ENCODE measurements at regions not wholly inside any gene's neighbourhood (a gene's known extent, or its start where the extent isn't known, plus 50 kb on each side); places are given as distances from the start of the nearest gene placed in this dataset.

GRCh38 chr18:79579807-79580497 is 99.7 kb upstream of the CTDP1 start:
- Histone ChIP-seq H3K4me1 (ENCODE audit: control insufficient read depth, low read depth, low read length) (no peaks in the 10 kb centered on the region), H3K27ac (ENCODE audit: low read length) (no peak overlapping the region), H3K36me3 (ENCODE audit: control insufficient read depth, low read depth, low read length) (no peaks in the 10 kb centered on the region), H3K27me3 (ENCODE audit: control insufficient read depth, insufficient read depth, low read length) (no peaks in the 10 kb centered on the region), H3K9me3 (ENCODE audit: control insufficient read depth, low read depth, low read length) (no peaks in the 10 kb centered on the region), H3K4me3 (ENCODE audit: low read length) (no peak overlapping the region), H3K9ac (ENCODE audit: low read length) (no peak overlapping the region)

DNA sequence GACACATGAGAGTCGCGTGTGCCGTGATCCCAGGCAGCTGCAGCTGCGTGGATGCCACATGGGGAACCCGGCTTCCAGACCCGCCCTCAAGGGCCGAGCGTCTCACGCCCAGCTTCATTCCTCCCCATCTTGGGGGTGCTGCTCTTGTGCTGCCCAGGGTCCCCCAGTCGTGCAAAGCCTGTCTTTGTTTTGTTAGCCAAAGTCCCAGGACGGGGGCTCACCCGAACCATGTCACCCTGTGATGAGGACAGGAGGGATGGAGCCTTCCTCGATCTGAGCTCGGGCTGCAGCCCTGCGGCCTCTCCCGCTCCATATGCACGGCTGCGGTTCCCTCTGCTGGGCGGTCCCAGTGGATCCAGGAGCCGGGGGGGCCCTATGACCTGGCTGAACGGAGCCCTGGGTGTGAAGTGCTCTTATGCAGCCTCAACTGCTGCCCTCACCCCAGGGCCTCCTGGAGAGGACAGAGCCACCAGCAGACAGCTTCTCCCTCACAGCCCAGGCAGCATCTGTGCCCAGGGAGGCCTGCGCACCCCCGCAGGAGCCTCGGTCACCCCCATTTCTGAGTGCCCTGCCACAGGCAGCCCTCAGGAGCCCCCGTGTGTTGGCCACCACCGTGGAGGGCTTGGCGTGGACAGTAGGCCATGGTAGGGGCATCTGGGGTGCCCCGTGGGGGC is 99.0 kb upstream of the CTDP1 start:
- H3K27ac ChIP-seq (ENCODE audit: low read length): no peak overlapping the region
- H3K9me3 ChIP-seq (ENCODE audit: control insufficient read depth, low read depth, low read length): no peaks in the 10 kb centered on the region
- no peaks in the 10 kb centered on the region for H3K4me1 ChIP-seq (ENCODE audit: control insufficient read depth, low read depth, low read length)
- no peaks in the 10 kb centered on the region for H3K27me3 ChIP-seq (ENCODE audit: control insufficient read depth, insufficient read depth, low read length)
- no peaks in the 10 kb centered on the region for H3K36me3 ChIP-seq (ENCODE audit: control insufficient read depth, low read depth, low read length)
- H3K4me3 ChIP-seq (ENCODE audit: low read length): no peak overlapping the region
- no peak overlapping the region for H3K9ac ChIP-seq (ENCODE audit: low read length)

- Histone ChIP-seq H3K27ac (ENCODE audit: low read length) (no peak overlapping the region), H3K36me3 (ENCODE audit: control insufficient read depth, low read depth, low read length) (no peaks in the 10 kb centered on the region), H3K4me1 (ENCODE audit: control insufficient read depth, low read depth, low read length) (no peaks in the 10 kb centered on the region), H3K9ac (ENCODE audit: low read length) (no peak overlapping the region), H3K27me3 (ENCODE audit: control insufficient read depth, insufficient read depth, low read length) (no peaks in the 10 kb centered on the region), H3K4me3 (ENCODE audit: low read length) (no peak overlapping the region), H3K9me3 (ENCODE audit: control insufficient read depth, low read depth, low read length) (no peaks in the 10 kb centered on the region)
These were observed 98.2 kb upstream of the CTDP1 start for GRCh38 chr18:79581406-79581805.

- Histone ChIP-seq H3K9ac (ENCODE audit: low read length) (no peak overlapping the region), H3K27ac (ENCODE audit: low read length) (no peak overlapping the region), H3K9me3 (ENCODE audit: control insufficient read depth, low read depth, low read length) (no peaks in the 10 kb centered on the region), H3K4me3 (ENCODE audit: low read length) (no peak overlapping the region), H3K4me1 (ENCODE audit: control insufficient read depth, low read depth, low read length) (no peaks in the 10 kb centered on the region), H3K36me3 (ENCODE audit: control insufficient read depth, low read depth, low read length) (no peaks in the 10 kb centered on the region), H3K27me3 (ENCODE audit: control insufficient read depth, insufficient read depth, low read length) (no peaks in the 10 kb centered on the region)
These were observed 97.7 kb upstream of the CTDP1 start for GRCh38 chr18:79581911-79582310.

DNA sequence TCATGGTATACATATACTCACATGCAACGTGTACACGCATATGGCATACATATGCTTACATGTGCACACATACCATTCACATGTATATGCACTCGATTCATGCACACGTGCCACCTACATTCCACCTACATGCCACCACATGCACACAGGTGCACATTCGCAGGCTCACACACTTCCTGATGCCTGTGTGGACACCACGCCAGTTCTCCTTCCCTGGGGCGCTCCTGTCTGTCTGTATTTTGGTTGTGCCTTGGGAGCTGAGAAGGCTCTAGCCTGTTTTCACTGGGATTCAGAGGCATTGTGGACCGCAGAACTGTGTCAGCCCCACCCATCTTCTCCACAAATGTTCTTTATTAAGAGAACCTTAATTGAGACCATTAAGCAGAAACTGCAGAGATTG is 96.6 kb upstream of the CTDP1 start:
- no peaks in the 10 kb centered on the region for H3K27me3 ChIP-seq (ENCODE audit: control insufficient read depth, insufficient read depth, low read length)
- H3K9me3 ChIP-seq (ENCODE audit: control insufficient read depth, low read depth, low read length): no peaks in the 10 kb centered on the region
- no peak overlapping the region for H3K27ac ChIP-seq (ENCODE audit: low read length)
- H3K36me3 ChIP-seq (ENCODE audit: control insufficient read depth, low read depth, low read length): no peaks in the 10 kb centered on the region
- H3K4me1 ChIP-seq (ENCODE audit: control insufficient read depth, low read depth, low read length): no peaks in the 10 kb centered on the region
- H3K4me3 ChIP-seq (ENCODE audit: low read length): no peak overlapping the region
- H3K9ac ChIP-seq (ENCODE audit: low read length): no peak overlapping the region

- no peaks in the 10 kb centered on the region for H3K36me3 ChIP-seq (ENCODE audit: control insufficient read depth, low read depth, low read length)
- H3K27ac ChIP-seq (ENCODE audit: low read length): no peak overlapping the region
- H3K27me3 ChIP-seq (ENCODE audit: control insufficient read depth, insufficient read depth, low read length): no peaks in the 10 kb centered on the region
- no peak overlapping the region for H3K4me3 ChIP-seq (ENCODE audit: low read length)
- no peaks in the 10 kb centered on the region for H3K4me1 ChIP-seq (ENCODE audit: control insufficient read depth, low read depth, low read length)
- H3K9me3 ChIP-seq (ENCODE audit: control insufficient read depth, low read depth, low read length): no peaks in the 10 kb centered on the region
- H3K9ac ChIP-seq (ENCODE audit: low read length): no peak overlapping the region
These were observed 96.2 kb upstream of the CTDP1 start for GRCh38 chr18:79583426-79583825.

DNA sequence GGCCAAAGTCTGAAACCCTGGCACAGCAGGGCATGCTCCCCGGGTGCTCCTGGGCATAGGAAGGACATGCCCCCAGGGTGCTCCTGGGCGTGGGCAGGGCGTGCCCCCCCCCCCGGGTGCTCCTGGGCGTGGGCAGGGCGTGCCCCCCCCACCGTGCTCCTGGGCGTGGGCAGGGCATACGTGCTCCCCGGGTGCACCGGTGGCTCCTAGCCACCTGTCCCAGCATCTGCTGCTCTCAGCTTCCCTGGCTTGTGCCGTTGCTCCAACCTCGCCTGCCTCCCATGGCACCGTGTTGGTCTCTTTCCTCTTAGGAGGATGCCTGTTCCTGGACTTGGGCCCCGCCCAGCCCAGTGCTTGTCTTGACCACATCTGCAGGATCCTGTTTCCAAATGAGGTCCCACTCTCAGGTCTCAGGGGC is 95.6 kb upstream of the CTDP1 start:
- peaks cover 2% of the 10 kb centered on the region for H3K4me1 ChIP-seq (ENCODE audit: control insufficient read depth, low read depth, low read length)
- H3K27me3 ChIP-seq (ENCODE audit: control insufficient read depth, insufficient read depth, low read length): no peaks in the 10 kb centered on the region
- no peaks in the 10 kb centered on the region for H3K36me3 ChIP-seq (ENCODE audit: control insufficient read depth, low read depth, low read length)

GRCh38 chr18:79584491-79585394 is 94.9 kb upstream of the CTDP1 start:
- Histone ChIP-seq H3K27ac (ENCODE audit: low read length) (no peak overlapping the region), H3K4me1 (ENCODE audit: control insufficient read depth, low read depth, low read length) (peaks cover 5% of the 10 kb centered on the region), H3K27me3 (ENCODE audit: control insufficient read depth, insufficient read depth, low read length) (no peaks in the 10 kb centered on the region)

More for the DNA sequence above, 95.6 kb upstream of the CTDP1 start:
- no peaks in the 10 kb centered on the region for H3K9me3 ChIP-seq (ENCODE audit: control insufficient read depth, low read depth, low read length)
- no peak overlapping the region for H3K9ac ChIP-seq (ENCODE audit: low read length)
- H3K27ac ChIP-seq (ENCODE audit: low read length): no peak overlapping the region
- H3K4me3 ChIP-seq (ENCODE audit: low read length): no peak overlapping the region

DNA sequence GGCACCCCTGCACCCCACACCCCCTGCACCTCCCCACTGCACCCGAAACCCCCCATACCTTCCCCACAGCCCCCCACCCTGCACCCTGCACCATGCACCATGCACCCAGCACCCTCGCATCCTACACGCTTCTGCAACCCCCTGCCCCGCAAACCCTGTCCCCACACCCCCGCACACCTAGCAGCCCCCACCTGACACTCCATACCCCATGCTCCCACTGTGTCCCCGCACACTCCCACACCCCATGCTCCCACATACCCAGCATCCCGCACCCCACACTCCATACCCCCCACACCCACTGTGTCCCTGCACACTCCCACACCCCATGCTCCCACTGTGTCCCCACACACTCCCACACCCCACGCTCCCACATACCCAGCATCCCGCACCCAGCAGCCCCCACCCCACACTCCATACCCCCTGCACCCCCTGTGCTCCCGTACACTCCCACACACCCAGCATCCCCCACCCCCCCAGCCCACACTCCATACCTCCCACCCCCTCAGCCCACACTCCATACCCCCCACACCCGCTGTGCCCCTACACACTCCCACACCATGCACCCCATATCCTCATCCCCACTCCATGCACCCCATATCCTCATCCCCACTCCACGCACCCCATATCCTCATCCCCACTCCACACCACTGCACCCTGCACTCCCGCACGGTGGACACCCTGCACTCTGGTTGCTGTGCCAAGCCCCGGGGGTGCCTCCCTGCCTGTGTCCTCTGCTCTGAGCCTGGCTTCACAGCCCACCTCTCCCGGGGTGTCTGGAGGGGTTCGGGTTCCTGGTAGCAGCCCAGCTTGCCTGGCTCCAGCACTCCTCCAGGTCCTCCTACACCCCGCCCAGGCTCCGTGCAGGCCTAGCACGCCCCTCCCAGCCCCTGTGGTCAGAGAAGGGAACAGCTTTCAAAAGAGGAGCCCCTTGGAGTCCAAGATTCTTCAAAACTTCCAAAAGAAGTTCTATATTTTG is 93.9 kb upstream of the CTDP1 start:
- Histone ChIP-seq H3K4me1 (ENCODE audit: control insufficient read depth, low read depth, low read length) (peaks cover 5% of the 10 kb centered on the region), H3K36me3 (ENCODE audit: control insufficient read depth, low read depth, low read length) (no peaks in the 10 kb centered on the region), H3K27me3 (ENCODE audit: control insufficient read depth, insufficient read depth, low read length) (no peaks in the 10 kb centered on the region), H3K27ac (ENCODE audit: low read length) (no peak overlapping the region), H3K9ac (ENCODE audit: low read length) (no peak overlapping the region), H3K9me3 (ENCODE audit: control insufficient read depth, low read depth, low read length) (no peaks in the 10 kb centered on the region), H3K4me3 (ENCODE audit: low read length) (no peak overlapping the region)

More at GRCh38 chr18:79584491-79585394, 94.9 kb upstream of the CTDP1 start:
- H3K4me3 ChIP-seq (ENCODE audit: low read length): no peak overlapping the region
- no peaks in the 10 kb centered on the region for H3K9me3 ChIP-seq (ENCODE audit: control insufficient read depth, low read depth, low read length)
- H3K36me3 ChIP-seq (ENCODE audit: control insufficient read depth, low read depth, low read length): no peaks in the 10 kb centered on the region
- no peak overlapping the region for H3K9ac ChIP-seq (ENCODE audit: low read length)

DNA sequence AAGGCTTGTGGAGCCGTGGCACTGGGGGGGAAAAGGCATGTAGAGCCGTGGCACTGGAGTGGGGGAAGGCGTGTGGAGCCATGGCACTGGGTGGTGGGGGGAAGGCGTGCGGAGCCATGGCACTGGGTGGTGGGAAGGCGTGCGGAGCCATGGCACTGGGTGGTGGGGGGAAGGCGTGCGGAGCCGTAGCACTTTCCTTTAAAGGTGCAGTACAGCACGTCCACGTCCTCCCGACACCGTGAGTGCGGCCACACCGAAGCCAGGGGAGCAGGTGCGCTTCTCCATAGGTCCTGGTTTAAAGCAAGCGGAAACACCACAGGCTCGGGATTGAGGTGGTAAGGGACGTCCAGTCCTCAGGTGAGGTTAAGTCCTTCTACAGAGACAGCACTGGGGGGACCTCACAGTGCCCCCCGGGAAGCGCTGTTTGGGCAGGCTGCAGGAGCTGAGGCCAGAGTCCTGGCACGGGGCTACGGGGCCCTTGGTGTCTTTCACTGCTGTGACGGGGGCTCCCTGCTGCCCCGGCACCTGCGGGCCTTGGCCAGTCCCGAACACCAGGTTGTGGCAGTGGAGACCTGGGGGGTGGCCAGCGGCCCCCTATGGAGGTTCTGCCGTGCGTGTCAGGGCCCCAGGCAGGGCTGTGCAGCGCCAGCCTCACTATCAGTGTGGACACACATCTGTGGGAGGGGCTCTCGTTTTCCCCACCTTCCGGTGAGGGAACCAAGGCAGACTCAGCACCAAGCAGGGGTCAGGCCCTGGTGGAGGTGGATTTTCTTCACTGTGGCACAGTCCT is 93.0 kb upstream of the CTDP1 start:
- Histone ChIP-seq H3K27ac (ENCODE audit: low read length) (no peak overlapping the region), H3K9ac (ENCODE audit: low read length) (no peak overlapping the region), H3K9me3 (ENCODE audit: control insufficient read depth, low read depth, low read length) (no peaks in the 10 kb centered on the region), H3K4me1 (ENCODE audit: control insufficient read depth, low read depth, low read length) (peaks cover 5% of the 10 kb centered on the region), H3K4me3 (ENCODE audit: low read length) (no peak overlapping the region), H3K27me3 (ENCODE audit: control insufficient read depth, insufficient read depth, low read length) (no peaks in the 10 kb centered on the region), H3K36me3 (ENCODE audit: control insufficient read depth, low read depth, low read length) (no peaks in the 10 kb centered on the region)
